D341Med (cell line): ENCODE measurements at regions not wholly inside any gene's neighbourhood (a gene's known extent, or its start where the extent isn't known, plus 50 kb on each side); places are given as distances from the start of the nearest gene placed in this dataset.

Experiments
- DNase-seq: peaks from one replicate; pipeline ENCODE4 v3.0.0; 2012; ENCODE audit warnings: low spot score

DNA sequence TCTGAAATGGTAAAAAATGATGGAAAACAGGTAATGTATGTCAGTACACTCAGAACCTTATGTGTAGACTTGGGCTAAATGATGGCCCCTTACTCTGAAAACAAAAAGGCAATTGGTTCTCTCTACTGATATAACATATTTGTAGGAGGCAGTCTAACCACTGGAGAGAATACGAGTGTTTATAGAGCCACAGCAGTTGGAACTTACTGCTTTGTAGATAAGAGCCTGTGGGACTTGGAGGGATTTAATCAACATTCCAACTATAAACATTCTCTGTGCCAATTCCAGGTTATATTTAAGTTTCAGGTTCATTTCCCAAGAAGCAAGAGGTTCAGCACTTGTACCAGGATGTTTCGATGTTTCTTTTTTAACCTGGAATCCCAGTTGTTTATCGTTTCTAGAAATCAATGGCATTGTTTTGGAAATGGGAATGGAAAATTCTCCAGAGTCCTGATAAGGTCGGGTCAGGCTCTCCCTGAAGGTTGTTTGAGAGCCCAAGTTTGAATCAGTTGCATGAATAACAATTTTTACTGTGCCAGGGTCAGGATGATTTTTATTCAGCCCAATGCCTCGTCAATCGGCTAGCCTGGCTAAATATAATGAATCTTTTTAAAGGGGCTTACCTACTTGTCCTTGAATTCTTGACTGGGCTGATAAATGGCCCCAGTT lies 278.4 kb upstream of the FAM98A start:
- no peak for DNase-seq

DNA sequence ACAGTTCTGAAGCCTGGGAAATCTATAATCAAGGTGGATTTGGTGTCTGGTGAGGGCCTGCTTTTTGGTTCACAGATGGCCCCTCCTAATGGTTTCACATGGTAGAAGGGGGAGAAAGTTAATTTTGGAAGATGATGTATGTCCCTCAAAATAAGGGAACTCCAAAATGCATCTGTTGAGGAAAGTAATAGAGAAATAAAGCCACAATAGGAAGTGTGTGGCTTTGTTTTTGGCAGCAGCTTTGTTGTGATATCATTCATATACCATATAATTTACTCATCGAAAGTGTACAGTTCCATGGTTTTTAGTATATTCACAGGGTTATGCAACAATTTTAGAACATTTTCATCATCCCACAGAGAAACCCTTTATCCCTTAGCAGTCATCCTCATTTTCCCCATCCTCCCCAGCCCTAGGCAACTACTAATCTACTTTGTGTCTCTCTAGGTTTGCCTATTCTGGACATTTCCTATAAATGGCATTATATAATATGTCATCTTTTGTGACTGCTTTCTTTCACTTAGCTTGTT lies 274.0 kb upstream of the FAM98A start:
- DNase-seq: no peak

DNA sequence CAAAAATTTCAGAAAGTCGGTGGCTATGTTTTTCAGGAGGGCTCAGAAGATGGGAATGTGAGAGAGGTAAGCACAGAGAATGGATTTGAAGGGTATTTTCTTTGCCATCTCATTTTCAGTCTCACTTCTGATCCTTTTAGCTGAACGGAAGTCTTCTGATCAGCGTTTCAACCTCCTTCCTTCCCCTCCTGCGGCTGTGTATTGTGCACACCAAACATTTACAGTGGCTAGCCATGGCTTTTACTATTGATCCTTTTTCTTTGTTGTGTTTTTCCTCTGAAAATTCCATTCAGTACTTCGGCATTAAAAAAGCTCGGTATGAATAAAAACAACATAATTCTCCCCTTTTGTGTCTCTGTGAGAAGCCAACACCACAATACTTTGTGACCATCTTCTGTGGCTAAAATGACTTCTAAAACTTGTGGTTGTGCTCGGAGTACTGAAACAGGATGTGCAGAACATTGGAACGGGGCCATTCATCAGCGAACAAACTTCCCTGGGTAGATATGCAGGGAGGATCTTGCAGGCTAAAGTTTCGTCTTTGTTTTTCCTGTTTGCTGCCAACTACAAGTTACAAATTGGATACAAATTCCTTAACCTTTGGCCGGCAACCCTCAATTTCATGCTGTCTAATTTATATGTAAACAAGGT lies 260.8 kb upstream of the FAM98A start:
- DNase-seq: no peak

DNA sequence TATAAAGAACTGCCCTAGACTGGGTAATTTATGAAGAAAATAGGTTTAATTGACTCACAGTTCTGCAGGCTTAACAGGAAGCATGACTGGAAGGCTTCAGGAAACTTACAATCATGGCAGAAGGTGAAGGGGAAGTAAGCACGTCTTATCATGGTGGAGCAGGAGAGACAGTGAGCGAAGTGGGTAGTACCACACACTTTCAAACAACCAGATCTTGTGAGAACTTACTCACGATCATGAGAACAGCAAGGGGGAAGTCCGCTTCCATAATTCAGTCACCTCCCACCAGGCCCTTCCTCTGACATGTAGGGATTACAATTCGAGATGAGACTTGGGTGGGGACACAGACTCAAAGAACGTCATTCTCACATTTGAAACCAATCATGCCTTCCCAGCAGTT lies 260.1 kb upstream of the FAM98A start:
- DNase-seq: no peak

DNA sequence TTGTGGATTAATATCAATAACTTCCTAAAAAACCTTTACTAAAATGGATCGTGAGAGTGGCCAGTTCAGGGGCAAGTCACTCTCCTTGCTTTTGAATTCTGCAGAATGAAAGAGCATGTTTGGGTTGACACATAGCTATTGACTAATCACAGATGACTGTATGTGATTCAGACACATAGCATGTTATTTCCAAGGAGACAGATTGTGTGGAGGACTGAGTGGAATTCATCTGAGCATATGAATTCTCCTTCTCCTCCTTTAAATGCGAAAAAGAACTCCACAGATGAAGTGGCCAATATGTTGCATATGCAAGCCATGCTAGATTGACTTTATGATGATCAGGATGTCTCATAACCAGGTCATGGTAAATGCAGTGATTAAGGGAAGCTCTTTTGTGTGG lies 249.4 kb upstream of the FAM98A start:
- no peak for DNase-seq

DNA sequence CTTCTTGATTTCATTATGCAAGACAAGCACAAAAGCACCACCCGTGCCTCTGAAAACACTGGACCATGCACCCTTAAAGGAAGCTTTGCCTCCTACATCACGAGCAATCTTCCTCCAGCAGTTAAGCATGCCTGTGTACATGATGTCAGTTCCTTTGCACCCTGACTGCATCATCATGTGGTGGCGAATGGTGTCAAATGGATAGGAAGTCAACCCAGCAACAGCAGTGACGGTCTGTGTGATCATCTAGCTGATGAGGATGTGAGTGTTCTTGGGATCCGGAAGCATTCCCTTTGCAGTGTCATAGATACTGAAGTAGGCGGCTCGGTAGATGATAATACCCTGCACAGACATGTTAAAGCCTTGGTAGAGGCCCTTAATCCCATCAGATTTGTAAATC lies 240.7 kb upstream of the FAM98A start:
- DNase-seq: no peak

DNA sequence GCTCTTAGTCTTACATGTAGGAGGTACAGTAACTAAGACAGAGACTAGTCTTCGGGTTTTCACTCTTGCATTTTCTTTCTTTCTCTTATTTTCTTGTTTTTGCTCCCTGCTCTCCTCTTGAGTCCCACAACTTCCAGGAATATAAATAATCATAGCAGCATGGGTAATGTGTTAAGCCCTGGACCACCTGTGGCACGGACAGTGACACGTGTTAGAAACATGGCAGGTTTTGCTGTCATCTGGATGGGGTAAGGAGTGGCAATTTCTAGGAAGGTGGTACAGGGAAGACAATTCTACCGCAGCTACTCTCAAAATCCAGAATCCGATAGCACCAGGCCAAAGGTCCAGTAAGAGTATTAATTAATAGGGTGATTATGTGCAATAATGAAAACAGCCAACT lies 237.5 kb upstream of the FAM98A start:
- DNase-seq: no peak

DNA sequence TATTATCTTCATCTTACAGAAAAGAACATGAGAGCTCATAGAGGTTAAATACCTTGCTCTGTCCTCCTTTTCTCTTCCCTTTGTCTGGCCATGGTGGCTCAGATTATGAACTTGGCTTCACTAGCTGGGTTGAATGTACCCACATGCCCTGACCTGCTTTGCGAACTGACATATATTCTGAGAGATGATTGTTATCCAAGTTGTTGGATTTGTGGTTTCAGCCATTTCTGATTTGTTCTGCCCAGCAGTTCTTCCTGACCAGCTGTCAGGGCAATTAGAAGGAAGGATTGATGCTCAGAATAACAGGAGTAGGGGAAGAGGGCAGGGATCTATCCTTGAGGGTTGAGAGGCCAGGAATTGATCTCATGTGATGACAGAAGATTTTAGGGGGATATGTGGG lies 236.8 kb upstream of the FAM98A start:
- no peak for DNase-seq

DNA sequence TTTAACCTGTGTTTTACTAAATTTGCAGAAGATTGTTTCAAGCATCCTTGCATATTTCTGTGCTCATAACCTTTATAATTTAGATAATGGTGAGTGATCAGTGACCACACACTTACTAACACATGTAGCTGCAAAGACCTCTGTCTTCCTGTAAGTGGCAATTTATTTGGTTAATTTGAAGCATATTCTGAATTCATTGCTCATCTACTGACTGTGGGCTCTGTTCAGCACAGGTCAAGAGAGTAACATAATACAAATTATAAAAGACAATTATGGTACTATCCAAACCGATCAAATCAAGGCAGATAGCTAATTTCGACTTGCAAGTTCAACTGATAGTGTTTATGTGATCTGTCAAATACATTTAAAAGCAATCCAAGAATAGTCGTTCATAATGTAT lies 223.9 kb upstream of the FAM98A start:
- no peak for DNase-seq

DNA sequence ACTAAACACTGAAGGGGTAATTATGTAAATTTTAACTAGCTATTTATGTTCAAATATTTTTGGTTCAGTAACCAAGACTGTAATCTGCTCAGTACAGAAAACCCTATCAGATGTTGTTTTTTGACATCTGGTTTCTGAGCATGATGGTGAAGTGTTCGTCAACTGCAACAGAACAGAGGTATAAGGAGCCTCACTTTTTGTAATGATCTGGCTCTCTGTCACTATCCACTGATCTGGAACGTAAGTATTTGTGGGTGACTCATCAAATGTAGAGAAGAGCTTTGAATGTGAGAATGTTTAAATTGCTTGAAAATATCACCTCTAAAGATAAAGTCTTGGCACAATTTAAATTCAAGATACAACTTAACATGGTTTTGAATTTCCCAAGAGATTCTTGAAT lies 213.6 kb upstream of the FAM98A start:
- DNase-seq: no peak

DNA sequence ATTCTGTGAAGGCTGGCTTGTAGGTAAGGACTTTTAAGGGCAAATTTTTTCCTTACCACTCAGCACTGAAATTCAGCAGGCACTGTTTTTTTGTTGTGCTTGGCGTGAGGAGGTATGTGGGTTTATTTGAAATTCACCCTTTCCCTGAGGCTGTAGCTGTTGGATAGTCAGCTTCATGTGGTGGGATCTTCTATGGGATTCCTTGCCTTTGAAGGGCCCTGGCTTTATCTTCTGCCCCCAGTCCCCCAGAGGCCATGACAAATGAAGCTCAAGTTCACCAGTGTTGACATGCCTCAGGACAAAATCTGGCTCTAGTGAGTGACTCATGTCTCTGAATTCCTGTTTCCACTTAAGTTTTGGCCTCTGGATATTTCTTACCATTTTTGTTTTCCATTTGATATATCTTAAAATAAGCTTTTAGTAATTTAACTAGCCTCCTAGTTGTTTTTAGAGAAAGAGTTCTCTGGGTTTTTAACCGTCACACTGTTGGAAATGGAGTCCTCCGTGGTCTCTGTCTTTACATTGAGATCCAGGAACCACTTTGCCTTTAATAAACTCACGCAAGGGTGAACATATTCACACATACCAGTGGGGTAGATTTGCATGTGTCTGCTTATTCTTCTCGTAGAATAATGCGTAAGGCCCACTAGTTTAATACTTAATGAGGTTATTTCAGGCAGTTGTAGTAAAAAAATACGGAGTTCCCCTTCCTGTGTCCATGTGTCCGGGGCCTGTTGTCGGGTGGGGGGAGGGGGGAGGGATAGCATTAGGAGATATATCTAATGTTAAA lies 211.1 kb upstream of the FAM98A start:
- DNase-seq: no peak

DNA sequence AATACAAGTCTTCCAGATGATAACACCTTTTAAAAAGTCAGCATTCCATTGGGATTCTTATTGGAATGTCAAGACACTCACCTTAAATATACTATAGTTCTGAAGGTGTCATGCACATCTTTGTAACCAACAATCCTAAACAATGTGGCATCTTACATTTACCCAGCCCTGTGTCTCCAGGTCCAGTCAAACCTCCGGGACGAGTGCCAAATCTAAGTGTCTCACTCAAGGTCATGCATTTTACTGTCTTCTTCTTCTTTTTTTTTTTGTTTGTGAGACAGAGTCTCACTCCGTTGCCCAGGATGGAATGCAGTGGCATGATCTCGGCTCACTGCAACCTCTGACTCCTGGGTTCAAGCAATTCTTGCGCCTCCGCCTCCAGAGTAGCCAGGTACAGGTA lies 206.9 kb upstream of the FAM98A start:
- DNase-seq: no peak

DNA sequence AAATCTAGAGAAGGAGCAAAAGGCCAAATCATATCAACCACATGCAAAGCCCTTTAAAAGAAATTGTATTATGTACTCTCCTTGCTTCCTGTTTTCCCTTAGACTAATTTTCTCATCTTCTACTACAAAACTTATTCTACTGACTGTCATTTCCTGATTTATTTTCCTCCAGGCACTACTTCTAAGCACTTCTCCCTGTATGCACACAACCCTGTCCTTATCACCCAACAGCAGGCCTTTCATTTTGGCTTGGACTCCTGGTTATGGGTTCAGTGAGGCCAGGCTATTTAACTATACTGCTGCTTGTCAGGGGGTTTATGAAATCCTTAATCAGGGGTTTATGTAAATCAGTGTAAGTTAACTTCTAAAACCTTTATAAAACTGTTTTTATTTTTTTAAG lies 205.1 kb upstream of the FAM98A start:
- no peak for DNase-seq

DNA sequence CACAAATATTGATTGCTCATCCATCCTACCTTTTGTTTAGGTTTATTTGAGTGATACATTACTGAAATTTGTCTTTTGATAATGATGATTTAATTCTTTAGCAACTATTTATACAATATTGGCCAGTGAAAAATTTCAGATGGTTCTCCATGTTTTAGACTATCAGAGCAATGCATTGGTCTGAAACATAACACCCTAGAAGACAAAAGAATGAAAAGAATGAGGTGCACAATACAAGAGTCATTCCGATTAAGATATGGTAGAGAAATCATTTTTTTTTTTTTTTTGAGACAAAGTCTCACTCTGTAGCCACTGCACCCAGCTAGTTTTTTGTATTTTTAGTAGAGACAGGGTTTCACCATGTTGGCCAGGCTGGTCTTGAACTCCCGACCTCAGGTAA lies 197.4 kb upstream of the FAM98A start:
- DNase-seq: no peak

DNA sequence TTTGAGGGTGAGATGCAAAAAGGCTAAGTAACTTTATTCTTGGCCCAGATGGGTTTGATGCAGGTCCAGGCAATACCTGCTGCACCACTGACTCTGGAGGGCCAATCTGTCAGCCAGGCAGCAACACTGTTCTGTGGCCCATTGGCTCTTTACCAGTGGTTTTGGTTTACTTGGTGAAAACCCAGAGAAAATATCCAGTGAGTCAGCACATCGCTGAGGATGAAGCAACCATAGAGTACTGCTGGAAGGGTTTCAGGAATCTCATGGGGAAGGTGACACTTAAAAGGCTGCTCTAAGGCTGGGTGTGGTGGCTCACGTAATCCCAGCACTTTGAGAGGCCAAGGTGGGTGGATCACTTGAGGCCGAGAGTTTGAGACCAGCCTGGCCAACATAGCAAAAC lies 192.5 kb upstream of the FAM98A start:
- DNase-seq: no peak

DNA sequence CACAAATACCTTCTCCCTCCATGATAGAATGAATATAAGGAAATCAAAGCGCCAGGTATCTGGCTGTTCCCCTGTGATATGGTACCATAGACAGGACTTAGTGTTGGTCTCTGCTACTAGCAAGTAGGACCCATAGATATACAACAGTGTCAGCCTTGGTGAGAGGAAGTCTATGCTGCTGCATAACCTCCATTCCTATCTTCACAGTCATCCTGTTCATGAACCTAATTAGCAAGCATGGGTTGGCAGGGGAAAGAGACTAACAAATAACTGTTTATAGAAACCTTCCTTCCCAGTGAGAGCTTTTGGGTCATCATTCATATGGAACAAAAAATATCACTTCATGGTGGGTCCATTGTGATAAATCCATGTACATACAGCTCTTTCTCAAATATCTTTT lies 188.9 kb upstream of the FAM98A start:
- DNase-seq: no peak

DNA sequence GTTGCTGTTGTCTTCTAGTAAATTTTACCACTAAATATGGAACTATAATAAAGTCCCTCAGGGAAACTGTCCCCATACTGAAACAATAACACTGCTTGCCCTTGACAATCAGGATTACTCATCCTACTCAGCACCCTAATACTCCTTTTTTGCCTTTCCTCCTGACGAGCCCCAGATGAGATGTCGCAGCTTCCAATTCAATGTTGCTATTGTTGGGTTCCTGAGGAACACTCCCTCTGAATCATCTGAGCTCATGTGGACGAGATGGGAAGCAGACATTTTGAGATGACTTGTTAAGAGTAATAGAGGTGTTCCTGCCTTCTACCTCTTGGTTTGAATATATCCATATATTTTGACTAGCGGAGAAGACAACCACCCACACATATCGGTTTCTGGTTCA lies 187.8 kb upstream of the FAM98A start:
- DNase-seq: no peak

DNA sequence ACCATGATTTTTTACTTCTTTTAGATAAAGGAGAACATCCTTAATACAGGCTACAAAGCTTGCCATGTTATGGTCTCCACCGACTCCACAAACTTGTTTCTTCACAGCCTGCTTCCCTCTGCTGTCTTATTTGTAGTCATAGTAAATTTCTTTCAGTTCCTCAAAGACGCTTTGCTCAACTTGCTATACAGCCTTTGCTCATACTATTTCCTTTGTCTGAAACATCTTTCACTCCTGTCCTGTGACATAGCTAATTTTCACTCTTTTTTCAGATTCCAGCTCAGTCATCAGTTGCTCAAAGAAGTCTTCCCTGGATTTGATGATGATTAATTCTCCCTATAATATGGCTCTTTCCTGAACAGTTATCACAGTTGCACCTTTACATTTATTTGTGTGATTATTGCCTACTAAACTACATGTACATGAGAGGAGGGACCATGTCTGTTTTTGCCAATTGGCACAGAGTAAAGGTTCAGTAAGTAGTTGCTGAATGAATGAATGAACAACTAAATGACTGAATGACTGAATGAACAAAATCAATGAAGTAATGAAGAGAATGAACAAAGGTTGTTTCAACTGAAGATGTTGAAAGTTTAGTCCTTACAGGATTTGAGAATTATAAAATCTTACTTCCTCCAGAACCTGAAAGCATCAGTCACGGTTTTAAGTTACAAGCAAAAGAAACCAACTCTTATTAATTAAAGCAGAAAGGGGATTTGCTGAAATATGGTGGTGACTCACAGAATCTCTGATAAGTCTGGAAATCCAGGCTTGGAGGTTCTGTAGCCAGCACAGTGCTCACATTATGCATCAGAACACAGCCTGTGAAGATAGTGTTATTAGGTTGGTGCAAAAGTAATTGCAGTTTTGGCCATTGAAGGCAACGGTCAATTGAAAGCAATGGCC lies 186.4 kb upstream of the FAM98A start:
- no peak for DNase-seq

DNA sequence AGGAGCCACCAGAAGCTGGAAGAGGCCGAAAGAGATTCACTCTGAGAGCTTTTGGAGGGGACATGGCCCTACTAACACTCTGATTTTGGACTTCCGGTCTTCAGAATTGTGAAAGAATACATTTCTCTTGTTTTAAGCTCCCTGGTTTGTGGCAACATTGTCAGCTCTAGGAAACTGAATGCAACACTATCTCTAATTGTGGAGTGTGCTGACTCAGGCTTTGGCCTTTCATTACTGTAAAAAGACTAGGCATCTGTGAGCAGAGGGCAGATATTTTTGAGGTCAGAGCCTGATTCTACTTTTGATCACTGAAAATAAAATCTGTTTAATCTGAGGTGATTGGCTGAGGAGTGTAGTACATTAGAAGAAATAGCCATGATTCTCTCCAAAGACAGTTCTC lies 185.4 kb upstream of the FAM98A start:
- DNase-seq: no peak

DNA sequence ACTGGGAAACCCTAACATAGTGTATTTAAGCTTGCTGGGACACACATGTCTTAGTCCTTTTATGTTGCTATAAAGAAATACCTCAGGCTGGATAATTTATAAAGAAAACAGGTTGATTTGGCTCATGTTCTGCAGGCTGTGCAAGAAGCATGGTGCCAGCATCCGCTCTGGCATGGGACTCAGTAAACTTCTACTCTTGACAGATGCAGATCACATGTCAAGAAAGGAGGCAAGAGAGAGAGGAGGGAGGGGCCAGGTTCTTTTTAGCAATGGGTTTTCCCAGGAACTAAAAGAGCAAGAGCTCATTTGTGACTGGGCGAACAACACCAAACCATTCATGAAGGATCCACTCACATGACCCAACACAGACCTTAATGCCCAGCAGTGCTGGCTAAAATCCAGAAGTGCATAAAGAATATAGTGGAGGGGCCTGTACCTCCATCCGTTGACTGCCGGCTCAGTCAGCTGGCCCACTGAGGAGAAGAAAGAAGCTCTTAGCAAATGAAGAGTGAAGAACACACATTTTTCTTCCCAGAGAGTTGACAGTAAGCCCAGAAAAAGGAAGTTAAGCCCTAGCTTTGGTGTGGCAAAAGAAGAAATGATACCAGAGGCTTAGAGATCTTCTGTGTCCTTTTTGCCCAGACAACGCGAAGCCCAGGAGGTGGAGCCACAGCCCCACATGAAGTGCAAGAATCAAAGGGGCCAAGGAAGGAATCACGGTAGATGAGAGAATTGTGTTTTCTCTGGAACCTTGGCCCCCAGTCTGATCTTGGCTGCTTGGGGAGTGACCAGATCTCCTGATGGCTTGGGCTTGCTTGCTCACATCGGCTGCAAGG lies 183.5 kb upstream of the FAM98A start:
- DNase-seq: no peak

DNA sequence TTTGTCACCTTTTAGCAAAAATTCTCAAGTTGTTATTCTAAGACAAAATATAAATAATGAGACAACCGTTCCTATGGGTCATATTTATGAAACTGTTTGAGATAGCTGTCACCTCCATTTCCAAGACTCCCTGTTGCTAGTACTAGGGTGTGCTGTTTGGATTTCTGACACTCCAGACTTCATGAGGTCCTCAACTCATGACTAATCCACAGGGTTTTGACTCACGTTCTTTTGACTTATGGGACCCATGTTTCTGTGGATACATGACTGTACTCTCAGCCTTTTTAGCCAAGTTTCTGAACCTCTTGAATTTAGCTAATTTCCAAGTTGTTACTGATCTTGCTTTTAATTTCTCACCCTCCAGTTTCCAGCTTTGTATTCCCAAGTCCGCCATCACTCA lies 178.7 kb upstream of the FAM98A start:
- DNase-seq: no peak
